Trophoblast cell (in vitro differentiated cells and primary cell): ENCODE measurements at regions not wholly inside any gene's neighbourhood (a gene's known extent, or its start where the extent isn't known, plus 50 kb on each side); places are given as distances from the start of the nearest gene placed in this dataset.
A peak's percentile ranks its signal among the peaks of the same experiment; 100 is the strongest.

Experiments used
- DNase-seq, 2 donors: peaks; one replicate each; pipeline ENCODE4 v3.0.0-alpha.2; 2016
- H2AFZ ChIP-seq: 2 replicates; pipeline ENCODE4 v1.6.1; 2013; ENCODE audit warnings: low read length, moderate library complexity, mild to moderate bottlenecking; ENCODE audit not compliant: insufficient read depth, poor library complexity
- H2AK5ac ChIP-seq: 2 replicates; pipeline ENCODE4 v1.6.1; 2013; ENCODE audit warnings: mild to moderate bottlenecking, low read length
- H2BK120ac ChIP-seq: 2 replicates; pipeline ENCODE4 v1.6.1; 2013; ENCODE audit warnings: low read length, mild to moderate bottlenecking, moderate library complexity; ENCODE audit not compliant: insufficient read depth, poor library complexity
- H2BK12ac ChIP-seq: 2 replicates; pipeline ENCODE4 v1.6.1; 2013; ENCODE audit warnings: mild to moderate bottlenecking, low read length, moderate library complexity
- H2BK5ac ChIP-seq: 2 replicates; pipeline ENCODE4 v1.6.1; 2013; ENCODE audit warnings: low read length, low read depth, moderate library complexity, mild to moderate bottlenecking; ENCODE audit not compliant: poor library complexity
- H3K14ac ChIP-seq: 2 replicates; pipeline ENCODE4 v1.6.1; 2013; ENCODE audit warnings: mild to moderate bottlenecking, low read length
- H3K18ac ChIP-seq: 2 replicates; pipeline ENCODE4 v1.6.1; 2013; ENCODE audit warnings: mild to moderate bottlenecking, low read length
- H3K23ac ChIP-seq: 2 replicates; pipeline ENCODE4 v1.6.1; 2013; ENCODE audit warnings: low read length
- H3K27ac ChIP-seq: 2 replicates; pipeline ENCODE4 v1.5.1; 2013; ENCODE audit warnings: low read depth, mild to moderate bottlenecking, inconsistent platforms, low read length, moderate library complexity
- H3K27me3 ChIP-seq: 2 replicates; pipeline ENCODE4 v1.6.1; 2013; ENCODE audit warnings: inconsistent platforms, mild to moderate bottlenecking, low read length, moderate library complexity; ENCODE audit not compliant: insufficient read depth
- H3K36me3 ChIP-seq, 2 experiments: 1 replicate in 1 of 2; 2 replicates in 1 of 2; pipeline ENCODE4 v1.6.1; 2013; ENCODE audit warnings: low read length in 2 of 2, mild to moderate bottlenecking in 2 of 2, moderate library complexity in 1 of 2; ENCODE audit not compliant: insufficient read depth in 2 of 2, control insufficient read depth in 1 of 2
- H3K4ac ChIP-seq: 2 replicates; pipeline ENCODE4 v1.6.1; 2013; ENCODE audit warnings: low read depth, mild to moderate bottlenecking, low read length, moderate library complexity
- H3K4me1 ChIP-seq, 2 experiments: 1 replicate in 1 of 2; 2 replicates in 1 of 2; pipeline ENCODE4 v1.6.1; 2013; ENCODE audit warnings: low read length in 2 of 2, mild to moderate bottlenecking in 2 of 2, moderate library complexity in 1 of 2; ENCODE audit not compliant: insufficient read depth in 2 of 2, control insufficient read depth in 1 of 2
- H3K4me2 ChIP-seq: 2 replicates; pipeline ENCODE4 v1.6.1; 2013; ENCODE audit warnings: inconsistent platforms, mild to moderate bottlenecking, low read length, moderate library complexity
- H3K4me3 ChIP-seq: 2 replicates; pipeline ENCODE4 v1.5.1; 2013; ENCODE audit warnings: mild to moderate bottlenecking, low read depth, low read length, inconsistent platforms
- H3K79me1 ChIP-seq: one replicate; pipeline ENCODE4 v1.6.1; 2013; ENCODE audit warnings: low read length
- H3K79me2 ChIP-seq: 2 replicates; pipeline ENCODE4 v1.6.1; 2013; ENCODE audit warnings: low read length, mild to moderate bottlenecking; ENCODE audit not compliant: control insufficient read depth, insufficient read depth, poor library complexity
- H3K9ac ChIP-seq: 2 replicates; pipeline ENCODE4 v1.6.1; 2013; ENCODE audit warnings: mild to moderate bottlenecking, low read length
- H3K9me3 ChIP-seq: 2 replicates; pipeline ENCODE4 v1.6.1; 2013; ENCODE audit warnings: low read depth, mild to moderate bottlenecking, control low read depth, inconsistent platforms, low read length; ENCODE audit not compliant: insufficient read depth
- H4K12ac ChIP-seq: 2 replicates; pipeline ENCODE4 v1.6.1; 2013; ENCODE audit warnings: low read depth, mild to moderate bottlenecking, low read length, moderate library complexity
- H4K8ac ChIP-seq: 2 replicates; pipeline ENCODE4 v1.6.1; 2013; ENCODE audit warnings: low read depth, mild to moderate bottlenecking, low read length, moderate library complexity
- H4K91ac ChIP-seq: one replicate; pipeline ENCODE4 v1.6.1; 2013; ENCODE audit warnings: low read depth, mild to moderate bottlenecking, low read length, moderate library complexity
- WGBS: extraction: QIAGEN DNeasy Blood & Tissue Kit; methylation state at CpG from one replicate; pipeline ENCODE4 v1.1.7; 2013; ENCODE audit warnings: missing lambda C conversion rate; ENCODE audit not compliant: insufficient read length, insufficient coverage; ENCODE audit errors: extremely low coverage; 5-methylcytosine and 5-hydroxymethylcytosine counted together

- Histone ChIP-seq H3K9me3 (peaks cover 2% of the 10 kb centered on the region), H3K9ac (no peak overlapping the region), H4K91ac (no peak overlapping the region), H4K12ac (no peak overlapping the region), H3K27ac (no peak overlapping the region), H3K79me1 (peaks cover 19% of the 10 kb centered on the region), H2BK120ac (no peak overlapping the region), H3K36me3 (peaks cover 0 to 3% of the 10 kb centered on the region in 2 experiments), H3K23ac (no peak overlapping the region), H3K14ac (no peak overlapping the region), H2BK12ac (no peak overlapping the region), H2AK5ac (no peak overlapping the region), H3K4me3 (no peak overlapping the region), H3K4me1 (peaks cover 4 to 12% of the 10 kb centered on the region in 2 experiments), H3K18ac (no peak overlapping the region), H3K79me2 (peaks cover 3% of the 10 kb centered on the region), H4K8ac (no peak overlapping the region), H3K4ac (no peak overlapping the region), H3K27me3 (no peaks in the 10 kb centered on the region), H3K4me2 (no peak overlapping the region), H2AFZ (no peak overlapping the region), H2BK5ac (no peak overlapping the region)
- DNase-seq: no peak
- WGBS: no CpG with 5 or more reads among the region's 2 CpGs
Measured at GRCh38 chr5:103439007-103439406, 123.6 kb downstream of the NUDT12 start.

DNA sequence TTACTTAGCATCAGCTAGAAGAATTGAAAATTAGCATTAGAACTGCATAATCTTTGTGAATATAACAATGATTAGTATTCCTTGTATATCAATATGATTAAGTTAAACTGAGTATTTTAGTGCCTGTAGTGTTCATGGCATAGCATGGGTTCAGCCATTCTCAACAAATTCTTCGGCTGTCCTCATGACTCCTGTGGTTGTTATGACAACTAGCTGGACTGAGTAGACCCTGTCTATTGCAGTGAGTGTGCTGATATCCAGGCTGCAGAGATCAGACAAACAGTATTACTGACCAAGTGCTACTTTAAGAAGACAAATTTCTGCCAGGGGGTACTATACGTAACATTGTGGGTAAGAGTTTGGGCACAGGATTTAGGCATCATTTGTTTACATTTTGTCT, 125.9 kb downstream of the NUDT12 start:
- Histone ChIP-seq H2AK5ac (no peak overlapping the region), H3K27ac (no peak overlapping the region), H2BK5ac (no peak overlapping the region), H2BK12ac (peak overlapping the region; percentile 61), H4K8ac (no peak overlapping the region), H4K91ac (no peak overlapping the region), H3K4me3 (no peak overlapping the region), H3K36me3 (peaks cover 0 to 3% of the 10 kb centered on the region in 2 experiments), H3K18ac (no peak overlapping the region), H2BK120ac (no peak overlapping the region), H3K14ac (no peak overlapping the region), H3K79me2 (no peaks in the 10 kb centered on the region), H3K23ac (no peak overlapping the region), H3K9me3 (peaks cover 2% of the 10 kb centered on the region), H3K4me2 (no peak overlapping the region), H3K27me3 (no peaks in the 10 kb centered on the region), H3K9ac (no peak overlapping the region), H4K12ac (no peak overlapping the region), H3K4ac (no peak overlapping the region), H3K79me1 (peaks cover 9% of the 10 kb centered on the region), H2AFZ (no peak overlapping the region), H3K4me1 (peaks cover 0 to 5% of the 10 kb centered on the region in 2 experiments)
- no CpG with 5 or more reads among the region's 2 CpGs for WGBS
- DNase-seq: no peak

DNA sequence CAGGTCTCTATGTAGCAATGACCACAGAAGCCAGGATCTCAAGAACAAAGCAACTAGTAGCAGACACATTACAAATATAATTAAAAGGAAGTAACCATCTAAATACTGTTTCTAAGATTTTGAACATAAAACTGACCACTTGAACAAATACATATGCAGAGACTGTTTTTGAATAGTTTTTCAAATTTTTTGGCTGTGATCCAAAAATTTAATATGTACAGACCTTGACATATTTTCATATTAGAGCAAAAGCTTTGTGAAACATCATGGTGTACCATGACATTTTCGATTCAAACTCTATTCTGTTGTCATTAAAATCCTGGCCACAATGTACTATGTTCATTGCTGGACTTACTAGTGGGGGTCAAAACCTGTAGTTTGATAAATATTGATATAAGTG, 126.5 kb downstream of the NUDT12 start:
- H3K79me2 ChIP-seq: no peaks in the 10 kb centered on the region
- no peak overlapping the region for H2BK12ac ChIP-seq
- H3K9me3 ChIP-seq: peaks cover 2% of the 10 kb centered on the region

GRCh38 chr5:103435136-103435889, 127.3 kb downstream of the NUDT12 start:
- no peak overlapping the region for H3K18ac ChIP-seq
- H3K27me3 ChIP-seq: no peaks in the 10 kb centered on the region
- no peak overlapping the region for H2AFZ ChIP-seq
- no peak overlapping the region for H2BK5ac ChIP-seq
- peak overlapping the region; percentile 36 for H2BK120ac ChIP-seq
- peaks cover 0 to 6% of the 10 kb centered on the region in 2 experiments for H3K4me1 ChIP-seq
- peaks cover 0 to 2% of the 10 kb centered on the region in 2 experiments for H3K36me3 ChIP-seq
- peak overlapping the region; percentile 83 for H2BK12ac ChIP-seq
- no peak overlapping the region for H4K12ac ChIP-seq
- H3K79me2 ChIP-seq: no peaks in the 10 kb centered on the region
- H3K79me1 ChIP-seq: peaks cover 7% of the 10 kb centered on the region
- H3K9me3 ChIP-seq: peaks cover 1% of the 10 kb centered on the region
- H3K4me3 ChIP-seq: no peak overlapping the region
- H4K8ac ChIP-seq: peak overlapping the region; percentile 55
- no peak overlapping the region for H2AK5ac ChIP-seq
- no peak for DNase-seq
- no peak overlapping the region for H4K91ac ChIP-seq
- no peak overlapping the region for H3K23ac ChIP-seq
- no peak overlapping the region for H3K4ac ChIP-seq
- H3K9ac ChIP-seq: no peak overlapping the region
- H3K27ac ChIP-seq: no peak overlapping the region
- WGBS: no CpG with 5 or more reads among the region's 4 CpGs
- no peak overlapping the region for H3K4me2 ChIP-seq
- H3K14ac ChIP-seq: no peak overlapping the region

More for the DNA sequence above, 126.5 kb downstream of the NUDT12 start:
- no CpG with 5 or more reads among the region's 1 CpG for WGBS
- no peak overlapping the region for H2AFZ ChIP-seq
- H3K36me3 ChIP-seq: peaks cover 0 to 3% of the 10 kb centered on the region in 2 experiments
- H2BK120ac ChIP-seq: no peak overlapping the region
- H3K27me3 ChIP-seq: no peaks in the 10 kb centered on the region
- H2AK5ac ChIP-seq: no peak overlapping the region
- no peak overlapping the region for H4K8ac ChIP-seq
- H3K79me1 ChIP-seq: peaks cover 9% of the 10 kb centered on the region
- H3K9ac ChIP-seq: no peak overlapping the region
- no peak overlapping the region for H4K91ac ChIP-seq
- no peak overlapping the region for H3K14ac ChIP-seq
- DNase-seq: no peak
- no peak overlapping the region for H3K23ac ChIP-seq
- no peak overlapping the region for H2BK5ac ChIP-seq
- no peak overlapping the region for H3K4me3 ChIP-seq
- no peak overlapping the region for H4K12ac ChIP-seq
- no peak overlapping the region for H3K4me2 ChIP-seq
- H3K4ac ChIP-seq: no peak overlapping the region
- H3K18ac ChIP-seq: no peak overlapping the region
- H3K27ac ChIP-seq: no peak overlapping the region
- H3K4me1 ChIP-seq: peaks cover 0 to 6% of the 10 kb centered on the region in 2 experiments
